Neural cell (in vitro differentiated cells): ENCODE measurements at regions not wholly inside any gene's neighbourhood (a gene's known extent, or its start where the extent isn't known, plus 50 kb on each side); places are given as distances from the start of the nearest gene placed in this dataset.

Experiments
- H2AFZ ChIP-seq: fragments of 200-600, 300-800 bp; sonication (generic), shearing (Covaris generic); 2 replicates; pipeline ENCODE4 v1.6.0; 2014; ENCODE audit warnings: low read depth, mild to moderate bottlenecking, antibody characterized with exemption, low read length, moderate library complexity
- H3F3A ChIP-seq: fragments of 200-600 bp; shearing (Covaris generic); 2 replicates; pipeline ENCODE4 v1.6.1; 2016; ENCODE audit warnings: mild to moderate bottlenecking, moderate library complexity, mixed read lengths, antibody characterized with exemption, low read length; ENCODE audit not compliant: insufficient read depth, poor library complexity, severe bottlenecking
- H3K27ac ChIP-seq: fragments of 200-600, 300-800 bp; sonication (generic), shearing (Covaris generic); 2 replicates; pipeline ENCODE4 v1.5.1; 2014; ENCODE audit warnings: mild to moderate bottlenecking, low read length, moderate library complexity
- H3K27me3 ChIP-seq: fragments of 300-800, 200-600 bp; sonication (generic), shearing (Covaris generic); 2 replicates; pipeline ENCODE4 v1.6.0; 2014; ENCODE audit warnings: mild to moderate bottlenecking, low read depth, low read length, moderate library complexity; ENCODE audit not compliant: insufficient read depth
- H3K36me3 ChIP-seq: fragments of 300-800, 200-600 bp; sonication (generic), shearing (Covaris generic); 2 replicates; pipeline ENCODE4 v1.5.1; 2014; ENCODE audit warnings: mild to moderate bottlenecking, antibody characterized with exemption, low read length, moderate library complexity; ENCODE audit not compliant: insufficient read depth
- H3K4me2 ChIP-seq: fragments of 300-800, 200-600 bp; sonication (generic), shearing (Covaris generic); 2 replicates; pipeline ENCODE4 v1.6.0; 2014; ENCODE audit warnings: mild to moderate bottlenecking, low read length
- H3K4me3 ChIP-seq: fragments of 300-800, 200-600 bp; sonication (generic), shearing (Covaris generic); 2 replicates; pipeline ENCODE4 v1.5.1; 2014; ENCODE audit warnings: mild to moderate bottlenecking, low read length, moderate library complexity
- H3K79me2 ChIP-seq: fragments of 200-600 bp; shearing (Covaris generic); replicated peaks from 2 replicates; pipeline ENCODE4 v1.6.0; 2014; ENCODE audit warnings: mild to moderate bottlenecking, low read length, moderate library complexity; ENCODE audit not compliant: insufficient read depth
- H3K9ac ChIP-seq: fragments of 300-800, 200-600 bp; sonication (generic), shearing (Covaris generic); 2 replicates; pipeline ENCODE4 v1.6.1; 2016; ENCODE audit warnings: mild to moderate bottlenecking, low read length, mixed read lengths
- H3K9me2 ChIP-seq: fragments of 200-600 bp; shearing (Covaris generic); 2 replicates; pipeline ENCODE4 v1.6.1; 2016; ENCODE audit warnings: mild to moderate bottlenecking, low read length, mixed read lengths; ENCODE audit not compliant: insufficient read depth
- H3K9me3 ChIP-seq: fragments of 200-600, 300-800 bp; sonication (generic), shearing (Covaris generic); 2 replicates; pipeline ENCODE4 v1.6.1; 2016; ENCODE audit warnings: mild to moderate bottlenecking, mixed run types, low read length, moderate library complexity, mixed read lengths
- H4K20me1 ChIP-seq: fragments of 200-600 bp; shearing (Covaris generic); 2 replicates; pipeline ENCODE4 v1.6.1; 2016; ENCODE audit warnings: mild to moderate bottlenecking, mixed run types; ENCODE audit not compliant: insufficient read depth
- EP300 ChIP-seq: fragments of 450-650 bp; conservative IDR thresholded peaks from 2 replicates; pipeline ENCODE4 v1.6.1; 2014; ENCODE audit warnings: antibody characterized with exemption, mild to moderate bottlenecking, moderate library complexity; ENCODE audit not compliant: poor library complexity, severe bottlenecking
- EZH2 ChIP-seq: fragments of 200-600, 300-800 bp; shearing (Covaris generic), sonication (generic); IDR thresholded peaks from 2 replicates; pipeline ENCODE4 v1.6.1; 2014; ENCODE audit warnings: antibody characterized with exemption, low read length, borderline replicate concordance, mild to moderate bottlenecking; ENCODE audit not compliant: insufficient read depth, poor library complexity, severe bottlenecking
- MXI1 ChIP-seq: fragments of 450-650 bp; conservative IDR thresholded peaks from 2 replicates; pipeline ENCODE4 v1.6.1; 2014; ENCODE audit warnings: antibody characterized with exemption, mild to moderate bottlenecking; ENCODE audit not compliant: poor library complexity, severe bottlenecking
- POLR2AphosphoS5 ChIP-seq: IDR thresholded peaks from 2 replicates; pipeline ENCODE4 v1.6.1; 2012
- RAD21 ChIP-seq: fragments of 450-650 bp; conservative IDR thresholded peaks from 2 replicates; pipeline ENCODE4 v1.6.1; 2014; ENCODE audit warnings: antibody characterized with exemption, mild to moderate bottlenecking, moderate library complexity
- SMC3 ChIP-seq: fragments of 450-650 bp; conservative IDR thresholded peaks from 2 replicates; pipeline ENCODE4 v1.6.1; 2014; ENCODE audit warnings: antibody characterized with exemption, mild to moderate bottlenecking, moderate library complexity; ENCODE audit not compliant: poor library complexity
- TAF1 ChIP-seq: IDR thresholded peaks from 2 replicates; pipeline ENCODE4 v1.6.1; 2012; ENCODE audit warnings: low read depth
- TF ChIP-seq, protein P1 (sequence below): fragments of 450-650 bp; IDR thresholded peaks from 2 replicates; pipeline ENCODE4 v1.5.1; 2014; ENCODE audit warnings: antibody characterized with exemption, mild to moderate bottlenecking, moderate library complexity; ENCODE audit not compliant: poor library complexity, severe bottlenecking
- TF ChIP-seq, protein P2 (sequence below): IDR thresholded peaks from 2 replicates; pipeline ENCODE4 v1.6.1; 2012; ENCODE audit warnings: borderline replicate concordance

DNA sequence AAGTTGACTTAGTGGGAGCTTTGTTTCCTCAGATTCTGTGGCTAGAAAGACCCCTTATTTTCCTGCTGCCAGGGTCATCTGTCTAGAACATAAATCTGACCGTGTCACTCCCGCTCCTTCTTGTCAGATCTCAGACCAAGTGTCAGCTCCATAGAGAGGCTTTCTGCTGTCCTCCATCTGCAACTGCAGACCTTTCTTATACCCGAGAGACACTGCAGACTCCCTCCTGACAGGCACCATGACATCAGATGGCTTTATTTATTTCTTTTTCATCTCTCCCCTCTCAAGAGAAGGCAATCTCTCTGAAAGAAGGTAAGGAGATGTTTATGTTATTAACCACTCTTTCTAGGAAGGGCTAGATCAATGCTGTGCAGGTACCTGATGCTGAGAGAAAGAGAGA, 726.5 kb downstream of the UQCRFS1 start:
- no peak for TF ChIP-seq RAD21
- TF ChIP-seq EZH2, result no peak
- TF ChIP-seq, protein P1, sequence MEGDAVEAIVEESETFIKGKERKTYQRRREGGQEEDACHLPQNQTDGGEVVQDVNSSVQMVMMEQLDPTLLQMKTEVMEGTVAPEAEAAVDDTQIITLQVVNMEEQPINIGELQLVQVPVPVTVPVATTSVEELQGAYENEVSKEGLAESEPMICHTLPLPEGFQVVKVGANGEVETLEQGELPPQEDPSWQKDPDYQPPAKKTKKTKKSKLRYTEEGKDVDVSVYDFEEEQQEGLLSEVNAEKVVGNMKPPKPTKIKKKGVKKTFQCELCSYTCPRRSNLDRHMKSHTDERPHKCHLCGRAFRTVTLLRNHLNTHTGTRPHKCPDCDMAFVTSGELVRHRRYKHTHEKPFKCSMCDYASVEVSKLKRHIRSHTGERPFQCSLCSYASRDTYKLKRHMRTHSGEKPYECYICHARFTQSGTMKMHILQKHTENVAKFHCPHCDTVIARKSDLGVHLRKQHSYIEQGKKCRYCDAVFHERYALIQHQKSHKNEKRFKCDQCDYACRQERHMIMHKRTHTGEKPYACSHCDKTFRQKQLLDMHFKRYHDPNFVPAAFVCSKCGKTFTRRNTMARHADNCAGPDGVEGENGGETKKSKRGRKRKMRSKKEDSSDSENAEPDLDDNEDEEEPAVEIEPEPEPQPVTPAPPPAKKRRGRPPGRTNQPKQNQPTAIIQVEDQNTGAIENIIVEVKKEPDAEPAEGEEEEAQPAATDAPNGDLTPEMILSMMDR, result no peak
- no peak for TF ChIP-seq EP300
- TF ChIP-seq, protein P2, sequence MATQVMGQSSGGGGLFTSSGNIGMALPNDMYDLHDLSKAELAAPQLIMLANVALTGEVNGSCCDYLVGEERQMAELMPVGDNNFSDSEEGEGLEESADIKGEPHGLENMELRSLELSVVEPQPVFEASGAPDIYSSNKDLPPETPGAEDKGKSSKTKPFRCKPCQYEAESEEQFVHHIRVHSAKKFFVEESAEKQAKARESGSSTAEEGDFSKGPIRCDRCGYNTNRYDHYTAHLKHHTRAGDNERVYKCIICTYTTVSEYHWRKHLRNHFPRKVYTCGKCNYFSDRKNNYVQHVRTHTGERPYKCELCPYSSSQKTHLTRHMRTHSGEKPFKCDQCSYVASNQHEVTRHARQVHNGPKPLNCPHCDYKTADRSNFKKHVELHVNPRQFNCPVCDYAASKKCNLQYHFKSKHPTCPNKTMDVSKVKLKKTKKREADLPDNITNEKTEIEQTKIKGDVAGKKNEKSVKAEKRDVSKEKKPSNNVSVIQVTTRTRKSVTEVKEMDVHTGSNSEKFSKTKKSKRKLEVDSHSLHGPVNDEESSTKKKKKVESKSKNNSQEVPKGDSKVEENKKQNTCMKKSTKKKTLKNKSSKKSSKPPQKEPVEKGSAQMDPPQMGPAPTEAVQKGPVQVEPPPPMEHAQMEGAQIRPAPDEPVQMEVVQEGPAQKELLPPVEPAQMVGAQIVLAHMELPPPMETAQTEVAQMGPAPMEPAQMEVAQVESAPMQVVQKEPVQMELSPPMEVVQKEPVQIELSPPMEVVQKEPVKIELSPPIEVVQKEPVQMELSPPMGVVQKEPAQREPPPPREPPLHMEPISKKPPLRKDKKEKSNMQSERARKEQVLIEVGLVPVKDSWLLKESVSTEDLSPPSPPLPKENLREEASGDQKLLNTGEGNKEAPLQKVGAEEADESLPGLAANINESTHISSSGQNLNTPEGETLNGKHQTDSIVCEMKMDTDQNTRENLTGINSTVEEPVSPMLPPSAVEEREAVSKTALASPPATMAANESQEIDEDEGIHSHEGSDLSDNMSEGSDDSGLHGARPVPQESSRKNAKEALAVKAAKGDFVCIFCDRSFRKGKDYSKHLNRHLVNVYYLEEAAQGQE, result no peak
- TF ChIP-seq POLR2AphosphoS5, result no peak
- TF ChIP-seq MXI1, result no peak
- no peak for TF ChIP-seq TAF1
- no peak for TF ChIP-seq SMC3
- Histone ChIP-seq H3K36me3 (no peaks in the 10 kb centered on the region), H2AFZ (no peak overlapping the region), H3K4me3 (no peak overlapping the region), H3K9me2 (no peaks in the 10 kb centered on the region), H3K4me2 (no peak overlapping the region), H3F3A (no peaks in the 10 kb centered on the region), H3K27me3 (no peaks in the 10 kb centered on the region), H4K20me1 (no peaks in the 10 kb centered on the region), H3K9ac (no peak overlapping the region), H3K27ac (no peak overlapping the region), H3K79me2 (no peaks in the 10 kb centered on the region), H3K9me3 (no peaks in the 10 kb centered on the region)

DNA sequence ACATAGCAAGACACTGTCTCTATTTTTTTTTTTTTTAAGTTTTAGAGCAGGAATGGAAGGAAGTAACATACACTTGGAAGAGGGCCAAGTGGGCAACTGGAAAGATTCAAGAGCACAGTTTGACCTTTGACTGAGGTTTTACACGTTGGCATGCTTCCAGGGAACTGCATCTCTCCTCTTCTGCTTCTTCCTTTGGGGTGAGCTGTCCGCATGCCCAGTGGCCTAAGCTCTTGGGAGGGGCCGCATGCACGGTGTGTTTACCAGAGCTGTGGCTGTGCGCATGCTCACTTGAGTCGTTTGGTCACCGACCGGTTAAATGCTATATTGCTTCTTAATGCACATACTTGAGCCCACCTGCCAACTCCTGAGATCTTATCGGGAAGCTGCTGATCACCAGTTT, 727.7 kb downstream of the UQCRFS1 start:
- no peaks in the 10 kb centered on the region for H3K27me3 ChIP-seq
- no peak overlapping the region for H3K4me3 ChIP-seq
- no peak overlapping the region for H3K27ac ChIP-seq
- no peak overlapping the region for H2AFZ ChIP-seq
- no peaks in the 10 kb centered on the region for H3K9me3 ChIP-seq
- no peaks in the 10 kb centered on the region for H3K9me2 ChIP-seq
- H4K20me1 ChIP-seq, result no peaks in the 10 kb centered on the region
- no peak overlapping the region for H3K9ac ChIP-seq
- TF ChIP-seq MXI1, result no peak
- H3K36me3 ChIP-seq, result no peaks in the 10 kb centered on the region
- H3F3A ChIP-seq, result no peaks in the 10 kb centered on the region
- no peak overlapping the region for H3K4me2 ChIP-seq
- H3K79me2 ChIP-seq, result no peaks in the 10 kb centered on the region

DNA sequence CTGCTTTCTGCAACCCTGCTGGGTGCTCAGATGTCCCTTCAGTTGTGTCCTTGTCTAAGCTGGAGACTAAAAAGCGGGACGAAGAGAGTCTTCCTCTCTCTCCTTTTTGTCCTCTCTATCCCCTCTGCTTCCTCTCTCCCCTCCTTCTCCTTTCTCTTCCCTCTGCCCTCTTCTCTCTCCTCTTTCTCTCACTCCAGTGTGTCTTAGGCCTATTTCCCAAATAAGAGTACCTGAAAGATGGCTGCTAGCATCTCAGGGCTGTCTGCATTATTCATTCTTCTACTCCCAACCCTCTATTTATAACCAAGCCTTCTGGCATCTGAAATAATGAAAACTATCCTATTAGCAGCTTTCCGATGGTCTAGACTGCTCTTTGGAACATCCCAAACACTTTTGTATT, 729.8 kb downstream of the UQCRFS1 start:
- no peaks in the 10 kb centered on the region for H4K20me1 ChIP-seq
- no peaks in the 10 kb centered on the region for H3K36me3 ChIP-seq
- H3K4me3 ChIP-seq, result no peak overlapping the region
- H3K9me2 ChIP-seq, result no peaks in the 10 kb centered on the region
- no peak overlapping the region for H2AFZ ChIP-seq
- no peak overlapping the region for H3K4me2 ChIP-seq
- TF ChIP-seq SMC3 (no peak), RAD21 (no peak), EZH2 (no peak)
- H3K9ac ChIP-seq, result no peak overlapping the region
- no peaks in the 10 kb centered on the region for H3F3A ChIP-seq
- H3K27ac ChIP-seq, result no peak overlapping the region
- H3K79me2 ChIP-seq, result no peaks in the 10 kb centered on the region
- no peaks in the 10 kb centered on the region for H3K9me3 ChIP-seq
- no peaks in the 10 kb centered on the region for H3K27me3 ChIP-seq
